ENCODE measurements at regions not wholly inside any gene's neighbourhood (a gene's known extent, or its start where the extent isn't known, plus 50 kb on each side); places are given as distances from the start of the nearest gene placed in this dataset.

GRCh38 chr12:111249757-111250156, 119.1 kb downstream of the PHETA1 start (continued):
- TF ChIP-seq MLLT1 (IDR thresholded peaks at IDR 0.05) = no peak
- no peak for TF ChIP-seq POLR2AphosphoS2 (IDR thresholded peaks at IDR 0.05; ENCODE audit: low read depth, low read length)
- no peak for TF ChIP-seq MAX (IDR thresholded peaks at IDR 0.05; ENCODE audit: low read depth, low read length)
- no peak for TF ChIP-seq RAD21 (IDR thresholded peaks at IDR 0.05; ENCODE audit: insufficient read depth, low read depth, low read length)
- TF ChIP-seq ZNF274 (IDR thresholded peaks at IDR 0.05; ENCODE audit: insufficient read depth, insufficient read length) = no peak

GRCh38 chr12:111249018-111249370, 119.9 kb downstream of the PHETA1 start:
- in situ Hi-C loops (cut with MboI) (no loop called here), intact Hi-C loops (cut with micrococcal nuclease; ENCODE audit: unreplicated experiment) (no loop called here)
- H3K9ac ChIP-seq (ENCODE audit: control insufficient read depth, insufficient read depth, low read length) = no peak overlapping the region
- H2AFZ ChIP-seq (ENCODE audit: control insufficient read depth, low read depth, low read length) = no peak overlapping the region
- no peaks in the 10 kb centered on the region for H3K79me2 ChIP-seq (ENCODE audit: control insufficient read depth, insufficient read depth, low read length)
- H3K36me3 ChIP-seq (ENCODE audit: control insufficient read depth in 2 of 2, insufficient read depth in 2 of 2, low read length in 1 of 2) = no peaks in the 10 kb centered on the region
- no peak overlapping the region for H3K4me2 ChIP-seq (ENCODE audit: control insufficient read depth, insufficient read depth)
- WGBS (ENCODE audit: insufficient coverage, insufficient replicate concordance, low lambda C conversion rate, missing lambda C conversion rate) = 11% methylated on average over 10 of the region's 10 CpGs
- no peaks in the 10 kb centered on the region for H3K4me1 ChIP-seq (ENCODE audit: control insufficient read depth, insufficient read depth, low read length)
- no TSS peak for BruUV-seq (replicated peaks)
- no peaks in the 10 kb centered on the region for H4K20me1 ChIP-seq (ENCODE audit: control insufficient read depth, insufficient read depth)
- SMC1A ChIA-PET (ENCODE audit: uncharacterized antibody, unreplicated experiment) = interaction anchor here (0.5 kb wide), 1 partner anchor 156 kb away, joined by 3 read pairs; no protein-coding TSS in a partner anchor
- RAD21 ChIA-PET (ENCODE audit: unreplicated experiment) = no interaction called here
- no peak overlapping the region for H3K4me3 ChIP-seq
- H3K27me3 ChIP-seq (replicated peaks in 1 of 2; ENCODE audit: control insufficient read depth in 2 of 2, insufficient read depth in 2 of 2, low read length in 1 of 2) = no peaks in the 10 kb centered on the region; a peak in 2 of 4 replicates
- ATAC-seq (no peak), DNase-seq (ENCODE audit: low read depth, low spot score) (no peak), FAIRE-seq (no peak)
- H3K27ac ChIP-seq (ENCODE audit: control insufficient read depth, insufficient read depth) = no peak overlapping the region
- CTCF ChIA-PET = no interaction called here
- no peaks in the 10 kb centered on the region; the same call in 2 of the 3 replicates for H3K9me3 ChIP-seq (replicated peaks; ENCODE audit: control insufficient read depth, insufficient read depth, low read length)
- POLR2A ChIA-PET = no interaction called here
- TF ChIP-seq MXI1 (IDR thresholded peaks at IDR 0.05; ENCODE audit: low read depth, low read length) = no peak
- no peak for TF ChIP-seq PAX8 (IDR thresholded peaks at IDR 0.05)
- TF ChIP-seq IKZF2 (IDR thresholded peaks at IDR 0.05) = no peak
- TF ChIP-seq NKRF (conservative IDR thresholded peaks at IDR 0.05) = no peak
- no peak for TF ChIP-seq ZBTB33 (IDR thresholded peaks at IDR 0.05)
- no peak for TF ChIP-seq PRDM15 (CRISPR knock-in tag; IDR thresholded peaks at IDR 0.05)
- TF ChIP-seq ATF2 (IDR thresholded peaks at IDR 0.05; ENCODE audit: low read length) = no peak
- no peak for TF ChIP-seq SREBF2 (IDR thresholded peaks at IDR 0.05; ENCODE audit: low read length)
